ENCODE measurements at regions not wholly inside any gene's neighbourhood (a gene's known extent, or its start where the extent isn't known, plus 50 kb on each side); places are given as distances from the start of the nearest gene placed in this dataset.
"Not testable (repeated sequence)": the region's sequence is repeated elsewhere in the genome, so short reads cannot be mapped to it uniquely, and the experiment has no call there.

DNA sequence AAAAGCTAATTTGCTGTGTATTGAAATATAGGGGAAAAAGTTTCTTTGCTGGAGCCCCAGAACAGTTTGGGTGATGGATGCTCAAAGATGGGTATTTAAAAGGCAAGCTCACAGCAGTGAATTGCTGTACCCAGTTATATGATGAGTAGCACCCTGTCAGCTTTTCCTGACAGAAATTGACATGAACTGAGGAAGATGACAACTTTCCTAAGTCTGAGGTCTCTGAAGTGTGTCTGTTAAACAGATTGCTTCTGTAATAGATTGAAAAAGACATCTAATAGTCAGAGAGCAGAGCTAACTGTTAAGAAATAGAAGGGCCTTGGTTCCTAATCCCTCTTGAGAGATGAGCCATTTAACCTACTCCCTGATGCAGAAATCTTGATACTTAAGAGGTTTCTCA lies 1278.0 kb upstream of the ALCAM start (continued):
- no peak for TF ChIP-seq GTF2F1 (IDR thresholded peaks at IDR 0.05; ENCODE audit: borderline replicate concordance, low read depth, low read length)
- no peak for TF ChIP-seq RAD21 (IDR thresholded peaks at IDR 0.05 in 1 of 2, conservative IDR thresholded peaks at IDR 0.05 in 1 of 2; ENCODE audit: low read depth in 2 of 2, low read length in 2 of 2)

- H3K4me1 ChIP-seq (replicated peaks in 1 of 4; ENCODE audit: control insufficient read depth in 3 of 4, insufficient read depth in 4 of 4, low read length in 3 of 4); H3K4me3 ChIP-seq (ENCODE audit: extremely low read depth in 1 of 4, insufficient read depth in 2 of 4, low read depth in 3 of 4, low read length in 4 of 4); H4K91ac ChIP-seq (replicated peaks; ENCODE audit: insufficient read length, low read length); H2BK15ac ChIP-seq (ENCODE audit: low read length); H3K18ac ChIP-seq (ENCODE audit: extremely low read depth, low read length); H4K20me1 ChIP-seq (replicated peaks in 1 of 2; ENCODE audit: control insufficient read depth in 1 of 2, insufficient read depth in 2 of 2, low read length in 2 of 2); H4K8ac ChIP-seq (ENCODE audit: extremely low read depth, insufficient read depth, low read length); FAIRE-seq; H3K14ac ChIP-seq (ENCODE audit: insufficient read length); H3K23ac ChIP-seq (ENCODE audit: insufficient read length); H3K4ac ChIP-seq (replicated peaks; ENCODE audit: insufficient read length, low read depth, low read length); H4K5ac ChIP-seq (ENCODE audit: insufficient read length, low read depth, low read length); H3K56ac ChIP-seq (replicated peaks; ENCODE audit: insufficient read length, low read depth, low read length); H2AFZ ChIP-seq (ENCODE audit: low read length); POLR2A ChIA-PET (ENCODE audit: partially characterized antibody); H2BK120ac ChIP-seq (replicated peaks; ENCODE audit: low read depth, low read length); CTCF ChIA-PET (ENCODE audit: partially characterized antibody); H3K9ac ChIP-seq (replicated peaks in 1 of 4; ENCODE audit: extremely low read depth in 1 of 4, low read depth in 3 of 4, low read length in 3 of 4); H3K79me2 ChIP-seq (ENCODE audit: control insufficient read depth in 1 of 2, insufficient read depth in 2 of 2, low read length in 2 of 2); H2BK20ac ChIP-seq (ENCODE audit: low read length); H3K27me3 ChIP-seq (replicated peaks in 1 of 4; ENCODE audit: control insufficient read depth in 3 of 4, extremely low read depth in 1 of 4, insufficient read depth in 3 of 4, low read length in 3 of 4); H2BK12ac ChIP-seq (ENCODE audit: low read depth, low read length); H3K27ac ChIP-seq (ENCODE audit: low read depth, low read length); H2AK5ac ChIP-seq (ENCODE audit: low read depth, low read length); H3K79me1 ChIP-seq (ENCODE audit: low read depth, low read length); H3K23me2 ChIP-seq (ENCODE audit: low read depth, low read length); DNase-seq (ENCODE audit: low read depth in 1 of 2, low spot score in 2 of 2); H3K9me3 ChIP-seq (ENCODE audit: insufficient read depth in 2 of 2, low read depth in 1 of 2, low read length in 1 of 2); H3K4me2 ChIP-seq (ENCODE audit: insufficient read depth in 1 of 2, low read depth in 2 of 2, low read length in 2 of 2); H3K36me3 ChIP-seq (ENCODE audit: control insufficient read depth in 2 of 4, insufficient read depth in 4 of 4, low read length in 3 of 4); H2BK5ac ChIP-seq (ENCODE audit: low read depth, low read length): not testable (repeated sequence)
- WGBS, 2 experiments (ENCODE audit: extremely low coverage in 1 of 2, insufficient coverage in 1 of 2, insufficient read length in 1 of 2, insufficient replicate concordance in 2 of 2, low coverage in 1 of 2, low lambda C conversion rate in 2 of 2, missing lambda C conversion rate in 1 of 2): 93% methylated on average over 3 of the region's 3 CpGs; no CpG with 5 or more reads in 1 of the 2 experiments
These were observed 1276.7 kb upstream of the ALCAM start for GRCh38 chr3:104089987-104090386.
